Kidney epithelial cell (primary cell): ENCODE measurements at regions not wholly inside any gene's neighbourhood (a gene's known extent, or its start where the extent isn't known, plus 50 kb on each side); places are given as distances from the start of the nearest gene placed in this dataset.

Source experiments
- DNase-seq: peaks from one replicate; pipeline ENCODE4 v3.0.0-alpha.2; 2010; ENCODE audit warnings: low read depth
- H3K27me3 ChIP-seq: 2 replicates; pipeline ENCODE4 v1.6.0; 2011; ENCODE audit warnings: low read length; ENCODE audit not compliant: control insufficient read depth, insufficient read depth
- H3K36me3 ChIP-seq: 2 replicates; pipeline ENCODE4 v1.5.1; 2011; ENCODE audit warnings: low read length; ENCODE audit not compliant: control insufficient read depth, insufficient read depth
- H3K4me3 ChIP-seq: 2 replicates; pipeline ENCODE4 v1.5.1; 2011; ENCODE audit warnings: low read depth, mild to moderate bottlenecking, control low read depth, low read length
- TF ChIP-seq, protein P1 (sequence below): IDR thresholded peaks from 2 replicates; pipeline ENCODE4 v1.5.1; 2011; ENCODE audit warnings: mild to moderate bottlenecking, moderate library complexity, low read length, control low read depth, inconsistent platforms; ENCODE audit not compliant: insufficient read depth, poor library complexity, severe bottlenecking

DNA sequence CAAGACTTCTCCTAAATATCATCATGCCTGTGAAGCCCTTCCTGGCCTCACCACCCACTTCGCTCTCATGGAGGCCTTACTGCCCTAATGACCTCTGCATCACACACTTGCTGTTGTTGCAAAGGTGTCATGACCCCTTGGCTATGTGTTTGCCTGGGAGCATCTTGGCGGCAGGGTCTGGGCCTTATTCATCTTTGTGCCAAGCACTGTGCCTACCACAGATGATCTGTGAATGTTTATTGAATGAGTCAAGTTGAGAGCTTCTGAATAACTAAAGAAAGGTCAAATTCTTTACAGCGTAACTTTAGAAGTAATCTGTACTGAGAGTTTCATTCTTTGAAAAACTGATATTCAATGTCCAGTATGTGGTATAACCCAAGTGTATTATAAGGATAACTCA lies 113.3 kb downstream of the TTC8 start:
- DNase-seq: no peak
- H3K27me3 ChIP-seq: no peaks in the 10 kb centered on the region
- TF ChIP-seq, protein P1, sequence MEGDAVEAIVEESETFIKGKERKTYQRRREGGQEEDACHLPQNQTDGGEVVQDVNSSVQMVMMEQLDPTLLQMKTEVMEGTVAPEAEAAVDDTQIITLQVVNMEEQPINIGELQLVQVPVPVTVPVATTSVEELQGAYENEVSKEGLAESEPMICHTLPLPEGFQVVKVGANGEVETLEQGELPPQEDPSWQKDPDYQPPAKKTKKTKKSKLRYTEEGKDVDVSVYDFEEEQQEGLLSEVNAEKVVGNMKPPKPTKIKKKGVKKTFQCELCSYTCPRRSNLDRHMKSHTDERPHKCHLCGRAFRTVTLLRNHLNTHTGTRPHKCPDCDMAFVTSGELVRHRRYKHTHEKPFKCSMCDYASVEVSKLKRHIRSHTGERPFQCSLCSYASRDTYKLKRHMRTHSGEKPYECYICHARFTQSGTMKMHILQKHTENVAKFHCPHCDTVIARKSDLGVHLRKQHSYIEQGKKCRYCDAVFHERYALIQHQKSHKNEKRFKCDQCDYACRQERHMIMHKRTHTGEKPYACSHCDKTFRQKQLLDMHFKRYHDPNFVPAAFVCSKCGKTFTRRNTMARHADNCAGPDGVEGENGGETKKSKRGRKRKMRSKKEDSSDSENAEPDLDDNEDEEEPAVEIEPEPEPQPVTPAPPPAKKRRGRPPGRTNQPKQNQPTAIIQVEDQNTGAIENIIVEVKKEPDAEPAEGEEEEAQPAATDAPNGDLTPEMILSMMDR: no peak

DNA sequence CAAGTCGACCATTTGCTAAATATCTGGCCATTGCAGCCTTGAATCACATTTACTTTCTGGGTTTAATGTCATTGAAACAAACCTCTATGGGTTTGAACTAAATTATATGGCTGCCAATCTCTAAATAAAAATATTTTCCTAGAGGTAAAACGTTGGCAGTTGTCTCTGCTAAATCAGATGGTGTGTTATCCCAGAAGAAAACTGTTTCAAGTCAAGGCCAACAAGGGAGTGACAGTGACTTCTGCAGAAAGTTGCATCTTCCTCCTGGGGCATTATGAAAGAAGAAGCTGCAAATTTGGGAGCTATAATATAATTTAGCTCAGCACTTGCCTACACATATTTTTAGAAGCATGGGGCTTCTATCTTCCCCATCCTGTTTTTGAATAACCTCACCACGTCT lies 116.2 kb downstream of the TTC8 start:
- no peak for DNase-seq
- Histone ChIP-seq H3K27me3 (no peaks in the 10 kb centered on the region), H3K36me3 (no peaks in the 10 kb centered on the region), H3K4me3 (no peak overlapping the region)
- TF ChIP-seq, protein P1: no peak

More for the DNA sequence above, 113.3 kb downstream of the TTC8 start:
- H3K36me3 ChIP-seq: no peaks in the 10 kb centered on the region
- H3K4me3 ChIP-seq: no peak overlapping the region

DNA sequence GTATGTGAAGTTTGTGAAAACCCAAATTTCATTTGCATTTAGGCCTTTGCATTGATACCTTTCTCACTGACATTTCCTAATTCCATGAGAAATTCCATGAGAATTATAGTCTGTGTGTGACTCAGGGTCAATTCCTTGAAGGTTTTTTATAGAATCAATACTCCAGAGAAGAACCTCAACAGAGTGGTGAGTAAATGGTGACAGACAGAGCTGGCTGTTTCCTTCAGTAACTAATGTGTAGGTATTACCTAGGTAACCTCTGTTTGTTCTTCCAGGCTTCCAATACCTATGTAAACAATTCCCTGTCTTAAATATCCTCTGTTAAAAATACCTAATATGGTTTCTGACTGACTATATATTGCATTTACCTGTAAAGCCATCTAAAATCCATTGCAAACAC lies 117.0 kb downstream of the TTC8 start:
- DNase-seq: no peak
- TF ChIP-seq, protein P1: no peak
- Histone ChIP-seq H3K27me3 (peaks cover 2% of the 10 kb centered on the region), H3K4me3 (no peak overlapping the region), H3K36me3 (no peaks in the 10 kb centered on the region)

DNA sequence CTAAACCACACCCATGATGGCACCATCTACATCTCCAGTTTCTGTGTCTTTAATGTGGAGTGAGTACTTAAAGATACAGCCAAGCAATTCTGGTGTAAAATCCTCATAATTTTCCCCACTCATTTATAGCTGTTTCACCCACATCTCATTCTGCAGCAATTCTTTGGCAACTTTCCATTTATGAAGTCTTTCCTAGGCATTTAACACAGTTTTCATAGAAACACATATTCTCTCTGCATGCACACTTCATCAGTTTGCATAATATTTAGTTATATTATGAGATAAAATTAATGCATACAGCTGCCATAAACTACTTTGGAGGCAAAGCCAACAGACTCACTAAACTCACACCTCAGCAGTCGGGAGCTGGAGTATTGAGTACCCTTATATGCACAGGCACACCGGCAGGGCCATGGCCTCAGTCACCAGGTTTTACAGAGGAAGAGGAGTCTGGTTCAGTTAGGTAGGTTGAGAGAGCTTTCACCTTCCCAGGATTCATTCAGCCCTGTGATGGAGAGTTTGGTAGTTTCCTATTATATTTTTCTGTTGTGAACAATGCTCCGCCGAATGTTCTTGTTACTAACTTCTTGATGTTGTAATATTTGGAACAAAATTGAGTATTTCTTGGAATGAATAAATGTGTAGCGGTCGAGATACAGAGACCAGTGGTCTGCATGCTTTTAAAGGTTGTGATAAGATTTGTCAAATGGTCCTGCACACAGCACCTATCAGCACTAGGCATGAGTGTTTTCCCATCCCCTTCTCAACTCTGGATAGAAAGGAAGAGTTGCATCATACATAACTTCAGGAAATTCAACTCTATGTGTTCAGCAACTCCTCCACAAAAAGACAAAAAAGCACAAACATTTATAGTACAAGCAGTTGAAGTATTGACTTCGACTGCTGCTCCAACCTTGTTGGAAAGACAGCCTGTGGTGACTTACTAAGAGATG lies 123.5 kb downstream of the TTC8 start:
- TF ChIP-seq, protein P1: no peak
- no peaks in the 10 kb centered on the region for H3K36me3 ChIP-seq
- H3K27me3 ChIP-seq: peaks cover 3% of the 10 kb centered on the region
- H3K4me3 ChIP-seq: no peak overlapping the region
- no peak for DNase-seq

DNA sequence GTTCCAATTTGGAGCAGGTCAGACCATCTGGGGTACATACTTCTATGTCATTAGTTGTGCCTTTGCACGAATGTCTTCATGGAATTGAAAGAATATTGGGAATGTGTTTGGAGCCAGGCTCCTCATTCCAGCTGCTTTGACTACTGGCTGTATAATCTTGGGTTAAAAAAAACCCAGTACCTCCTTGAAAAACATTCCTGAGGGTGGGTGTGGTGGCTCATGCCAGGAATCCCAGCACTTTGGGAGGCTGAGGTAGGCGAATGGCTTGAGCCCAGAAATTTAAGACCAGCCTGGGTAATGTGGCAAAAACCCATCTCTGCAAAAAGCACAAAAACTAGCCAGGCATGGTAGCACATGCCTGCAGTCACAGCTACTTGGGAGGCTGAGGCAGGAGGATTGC lies 125.6 kb downstream of the TTC8 start:
- peaks cover 3% of the 10 kb centered on the region for H3K27me3 ChIP-seq
- no peak for DNase-seq
- TF ChIP-seq, protein P1: no peak
- H3K4me3 ChIP-seq: no peak overlapping the region
- H3K36me3 ChIP-seq: no peaks in the 10 kb centered on the region

DNA sequence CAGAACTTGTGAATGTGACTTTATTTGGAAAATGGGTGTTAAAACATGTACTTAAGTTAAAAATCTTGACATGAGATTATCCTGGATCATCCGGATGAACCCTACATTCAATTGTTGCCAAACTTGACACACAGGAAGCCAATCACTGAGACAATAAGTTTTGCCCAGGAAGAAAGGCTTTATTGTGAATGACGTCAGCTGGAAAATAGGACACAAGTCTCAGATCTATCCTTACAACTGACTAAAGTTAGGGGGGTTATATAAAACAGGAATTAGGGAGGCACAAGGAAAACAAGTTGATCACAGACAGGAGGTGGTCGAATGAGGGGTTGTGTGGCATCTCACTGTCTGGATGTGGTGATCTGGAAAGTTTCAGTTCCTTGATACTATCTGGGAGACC lies 126.9 kb downstream of the TTC8 start:
- Histone ChIP-seq H3K27me3 (peaks cover 2% of the 10 kb centered on the region), H3K36me3 (no peaks in the 10 kb centered on the region), H3K4me3 (no peak overlapping the region)
- DNase-seq: no peak
- TF ChIP-seq, protein P1: no peak
